GM12865 (cell line): ENCODE measurements at regions not wholly inside any gene's neighbourhood (a gene's known extent, or its start where the extent isn't known, plus 50 kb on each side); places are given as distances from the start of the nearest gene placed in this dataset.

Experiments used
- DNase-seq: peaks from one replicate; pipeline ENCODE4 v3.0.0; 2010; ENCODE audit warnings: low read depth
- H3K4me3 ChIP-seq: 2 replicates; pipeline ENCODE4 v1.5.1; 2011; ENCODE audit warnings: mild to moderate bottlenecking, low read depth, low read length, control low read depth
- TF ChIP-seq, protein P1 (sequence below): IDR thresholded peaks from 2 replicates; pipeline ENCODE4 v1.5.1; 2011; ENCODE audit warnings: low read length, control low read depth, low read depth, inconsistent platforms; ENCODE audit not compliant: insufficient read depth; ENCODE audit errors: missing control alignments

DNA sequence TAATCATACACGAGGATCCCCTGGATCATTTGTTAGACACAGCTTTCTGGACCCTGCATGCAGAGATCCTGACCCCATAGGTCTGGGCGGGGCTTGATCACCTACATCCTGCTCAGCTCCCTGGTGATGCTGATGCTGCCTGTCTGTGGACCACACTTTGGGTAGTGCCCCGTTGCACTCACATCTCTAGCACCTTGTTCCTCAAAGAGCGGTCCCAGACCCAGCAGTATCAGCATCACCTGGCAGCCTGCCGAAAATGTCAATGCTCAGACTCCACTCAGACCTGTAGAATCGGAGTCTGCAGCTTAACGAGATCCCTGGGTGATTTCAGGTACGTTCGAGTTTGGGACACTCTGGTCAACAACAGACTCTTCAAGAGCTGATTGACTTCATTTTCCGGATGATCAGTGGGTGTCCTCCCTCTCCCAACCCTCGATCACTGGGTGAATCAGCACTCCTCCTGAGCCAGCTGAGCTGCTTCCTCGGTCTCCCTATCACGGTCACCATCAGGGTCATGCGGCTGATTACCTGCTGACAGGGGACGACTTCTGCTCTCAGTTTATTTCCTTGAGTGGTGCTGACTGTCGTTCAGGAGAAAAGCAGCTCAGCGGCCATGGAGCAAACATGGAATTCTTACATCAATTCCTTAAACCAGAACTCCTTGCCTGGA is 150.6 kb upstream of the RAB12 start:
- no peak overlapping the region for H3K4me3 ChIP-seq
- TF ChIP-seq, protein P1, sequence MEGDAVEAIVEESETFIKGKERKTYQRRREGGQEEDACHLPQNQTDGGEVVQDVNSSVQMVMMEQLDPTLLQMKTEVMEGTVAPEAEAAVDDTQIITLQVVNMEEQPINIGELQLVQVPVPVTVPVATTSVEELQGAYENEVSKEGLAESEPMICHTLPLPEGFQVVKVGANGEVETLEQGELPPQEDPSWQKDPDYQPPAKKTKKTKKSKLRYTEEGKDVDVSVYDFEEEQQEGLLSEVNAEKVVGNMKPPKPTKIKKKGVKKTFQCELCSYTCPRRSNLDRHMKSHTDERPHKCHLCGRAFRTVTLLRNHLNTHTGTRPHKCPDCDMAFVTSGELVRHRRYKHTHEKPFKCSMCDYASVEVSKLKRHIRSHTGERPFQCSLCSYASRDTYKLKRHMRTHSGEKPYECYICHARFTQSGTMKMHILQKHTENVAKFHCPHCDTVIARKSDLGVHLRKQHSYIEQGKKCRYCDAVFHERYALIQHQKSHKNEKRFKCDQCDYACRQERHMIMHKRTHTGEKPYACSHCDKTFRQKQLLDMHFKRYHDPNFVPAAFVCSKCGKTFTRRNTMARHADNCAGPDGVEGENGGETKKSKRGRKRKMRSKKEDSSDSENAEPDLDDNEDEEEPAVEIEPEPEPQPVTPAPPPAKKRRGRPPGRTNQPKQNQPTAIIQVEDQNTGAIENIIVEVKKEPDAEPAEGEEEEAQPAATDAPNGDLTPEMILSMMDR, result no peak
- no peak for DNase-seq

DNA sequence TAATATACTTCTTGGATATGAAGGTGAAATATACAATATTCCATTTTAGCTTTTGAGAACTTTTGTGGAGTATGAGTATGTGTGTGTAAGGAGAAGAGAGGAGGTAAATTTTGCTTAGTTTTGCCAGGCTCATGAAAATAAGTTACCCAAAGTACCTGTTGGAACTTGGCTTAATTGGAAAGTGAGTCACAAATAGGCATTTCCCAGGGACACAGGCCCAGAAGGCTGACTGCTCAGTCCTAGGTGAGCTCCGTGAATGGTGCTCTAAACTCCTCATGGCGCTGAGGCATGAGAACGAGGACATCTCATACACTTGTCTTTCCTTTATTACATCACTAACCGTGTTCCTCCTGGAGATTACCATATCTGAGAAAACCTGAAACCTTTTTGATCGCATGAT is 148.5 kb upstream of the RAB12 start:
- TF ChIP-seq, protein P1, result no peak
- no peak for DNase-seq
- H3K4me3 ChIP-seq, result no peak overlapping the region

DNA sequence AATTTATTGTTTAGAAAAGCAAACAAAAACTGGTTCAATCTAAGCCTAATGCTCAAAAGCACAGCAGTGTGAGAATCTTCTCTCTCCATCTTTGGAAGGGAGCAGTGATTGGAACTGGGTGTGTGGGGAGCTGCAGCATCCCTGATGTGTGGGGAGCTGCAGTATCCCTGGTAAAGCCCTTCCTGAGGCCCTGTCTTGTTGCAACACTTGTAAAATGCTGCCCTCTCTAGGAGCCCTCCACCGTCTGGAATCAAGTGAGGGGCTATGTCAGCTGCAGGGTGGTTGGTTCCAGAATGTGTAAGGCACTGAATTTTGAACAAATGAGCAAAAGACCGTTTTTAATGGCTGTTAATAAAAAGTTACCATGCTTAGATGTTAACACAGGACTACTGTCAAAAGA is 147.7 kb upstream of the RAB12 start:
- no peak for DNase-seq
- H3K4me3 ChIP-seq, result no peak overlapping the region
- TF ChIP-seq, protein P1, result no peak

DNA sequence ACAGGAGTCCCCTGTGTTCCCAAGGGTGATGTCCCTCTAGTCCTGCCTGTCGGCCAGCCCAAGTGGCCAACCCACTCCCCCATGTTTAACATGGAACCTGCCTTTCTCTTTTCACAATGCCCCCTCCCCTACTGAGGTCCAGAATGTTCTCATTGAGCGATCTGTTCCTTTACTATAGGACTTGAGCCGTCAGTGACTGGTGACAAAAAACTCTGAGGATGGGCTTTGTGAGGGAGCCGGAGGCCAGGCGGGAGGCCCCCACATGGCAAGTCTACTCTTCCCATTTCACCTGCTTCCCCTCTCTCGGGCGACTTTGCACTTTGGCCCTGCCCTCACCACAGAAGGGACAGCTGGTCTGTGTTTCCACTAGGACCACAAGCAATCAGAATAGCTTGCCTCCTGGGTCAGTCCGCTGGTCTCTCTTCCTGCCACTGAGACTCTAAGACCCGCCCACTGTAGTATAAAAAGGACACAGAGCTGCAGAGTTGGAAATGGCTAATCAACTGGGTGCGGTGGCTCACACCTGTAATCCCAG is 146.5 kb upstream of the RAB12 start:
- DNase-seq, result no peak
- H3K4me3 ChIP-seq, result no peak overlapping the region
- TF ChIP-seq, protein P1, result no peak

DNA sequence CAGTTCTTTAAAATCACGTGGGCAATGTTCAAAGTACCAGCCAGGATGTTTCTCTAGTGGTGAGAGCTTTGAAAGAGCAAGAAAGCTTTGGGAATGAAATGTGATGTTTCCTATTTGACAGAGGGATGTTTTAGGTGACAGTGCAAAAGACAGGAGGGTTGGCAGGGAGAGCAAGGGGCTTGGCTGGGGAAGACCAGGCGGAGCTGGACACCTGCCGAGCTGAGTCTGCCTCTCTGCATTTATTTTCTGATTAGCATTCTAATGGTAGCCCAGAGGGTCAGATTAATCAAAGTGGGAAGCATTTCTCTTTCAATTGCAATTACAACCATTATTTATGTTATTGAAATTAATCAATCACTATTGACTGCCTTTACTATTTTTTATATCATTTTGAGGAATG is 145.4 kb upstream of the RAB12 start:
- DNase-seq, result no peak
- TF ChIP-seq, protein P1, result no peak
- H3K4me3 ChIP-seq, result no peak overlapping the region

DNA sequence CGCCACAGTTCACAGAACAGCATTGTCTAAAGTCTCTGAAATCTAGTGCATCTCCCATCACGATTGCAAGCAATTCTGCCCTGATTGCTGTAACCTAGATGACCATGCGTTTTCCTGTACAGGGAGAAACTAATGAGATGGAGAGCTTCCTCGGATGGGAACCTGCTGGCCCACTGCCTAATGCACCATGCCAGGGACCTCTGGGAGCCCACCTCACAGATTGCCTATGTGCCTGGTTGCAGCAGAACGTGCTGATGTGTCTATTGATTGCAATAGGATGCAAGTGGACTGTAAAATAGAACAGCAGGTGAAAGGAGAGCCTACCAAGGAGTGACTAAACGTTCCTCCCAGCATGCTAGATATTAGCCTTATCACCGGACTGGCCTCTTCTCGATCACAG is 141.0 kb upstream of the RAB12 start:
- TF ChIP-seq, protein P1, result no peak
- no peak overlapping the region for H3K4me3 ChIP-seq
- no peak for DNase-seq

DNA sequence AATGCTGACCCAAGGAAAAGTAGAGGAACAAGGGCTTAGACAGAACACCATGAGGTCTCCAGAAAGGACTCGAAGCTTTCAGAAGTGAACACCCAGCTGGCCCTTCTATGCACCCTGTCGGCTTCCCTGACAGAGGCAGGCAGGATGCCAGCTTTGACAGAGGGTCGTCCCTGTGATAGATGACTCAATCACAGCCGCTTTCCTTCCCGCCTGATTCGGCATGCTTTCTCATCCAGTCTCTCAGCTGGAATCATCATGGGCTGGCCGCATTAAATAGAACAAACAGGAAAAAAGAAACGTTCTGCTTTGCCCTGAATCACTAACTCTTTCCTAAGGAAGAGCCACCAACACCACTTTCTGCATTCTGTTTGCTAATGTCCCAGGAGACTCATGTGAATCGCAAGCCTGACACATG is 140.3 kb upstream of the RAB12 start:
- DNase-seq, result no peak
- TF ChIP-seq, protein P1, result no peak
- H3K4me3 ChIP-seq, result no peak overlapping the region
